SK-N-SH (cell line): ENCODE measurements at regions not wholly inside any gene's neighbourhood (a gene's known extent, or its start where the extent isn't known, plus 50 kb on each side); places are given as distances from the start of the nearest gene placed in this dataset.
"Not testable (repeated sequence)": the region's sequence is repeated elsewhere in the genome, so short reads cannot be mapped to it uniquely, and the experiment has no call there.

Experiments
- NRF1 ChIP-seq: IDR thresholded peaks from 2 replicates; pipeline ENCODE4 v1.6.1; 2012; ENCODE audit warnings: low read depth, mild to moderate bottlenecking, low read length
- PBX3 ChIP-seq: IDR thresholded peaks from 2 replicates; pipeline ENCODE4; 2012
- SMC3 ChIP-seq: IDR thresholded peaks from 2 replicates; pipeline ENCODE4 v1.6.1; 2012; ENCODE audit warnings: low read depth, low read length, improper control_type of control experiment
- TCF12 ChIP-seq: IDR thresholded peaks from 2 replicates; pipeline ENCODE4 v1.4.0; 2012

- TF ChIP-seq PBX3, TCF12, SMC3, NRF1: not testable (repeated sequence)
Observed at GRCh38 chr3:171924864-171925263, 81.7 kb downstream of the TMEM212 start.
